Neutrophil (primary cell): ENCODE measurements at regions not wholly inside any gene's neighbourhood (a gene's known extent, or its start where the extent isn't known, plus 50 kb on each side); places are given as distances from the start of the nearest gene placed in this dataset.
"Not testable (repeated sequence)": the region's sequence is repeated elsewhere in the genome, so short reads cannot be mapped to it uniquely, and the experiment has no call there.

Experiments used
- H3K27ac ChIP-seq: fragments of 200-600 bp; sonication (generic); 2 replicates; pipeline ENCODE4 v1.5.1; 2016; ENCODE audit warnings: mild to moderate bottlenecking, moderate library complexity
- H3K27me3 ChIP-seq: fragments of 200-600 bp; sonication (generic); 2 replicates; pipeline ENCODE4 v1.6.0; 2016; ENCODE audit warnings: mild to moderate bottlenecking
- H3K36me3 ChIP-seq: fragments of 200-600 bp; sonication (generic); 2 replicates; pipeline ENCODE4 v1.5.1; 2017
- H3K4me1 ChIP-seq, 2 experiments: fragments of 200-600 bp in 1 of 2; sonication (generic) in 1 of 2; 1 replicate in 1 of 2; 2 replicates in 1 of 2; pipeline versions ENCODE4 v1.5.1 to v1.6.1; 2013 to 2016; ENCODE audit warnings: low read depth in 1 of 2, low read length in 1 of 2, mild to moderate bottlenecking in 1 of 2, moderate library complexity in 1 of 2; ENCODE audit not compliant: control insufficient read depth in 1 of 2, insufficient read depth in 1 of 2
- H3K4me3 ChIP-seq, 2 experiments: fragments of 200-600 bp in 1 of 2; sonication (generic) in 1 of 2; 1 replicate in 1 of 2; 2 replicates in 1 of 2; pipeline ENCODE4 v1.5.1; 2013 to 2016; ENCODE audit warnings: low read depth in 1 of 2, low read length in 1 of 2, mild to moderate bottlenecking in 1 of 2, moderate library complexity in 1 of 2
- H3K9me3 ChIP-seq: fragments of 200-600 bp; sonication (generic); 2 replicates; pipeline ENCODE4 v1.5.1; 2016
- TF ChIP-seq, protein P1 (sequence below): fragments of 200-600 bp; sonication (generic); IDR thresholded peaks from 2 replicates; pipeline ENCODE4 v1.5.1; 2016; ENCODE audit warnings: antibody characterized with exemption

DNA sequence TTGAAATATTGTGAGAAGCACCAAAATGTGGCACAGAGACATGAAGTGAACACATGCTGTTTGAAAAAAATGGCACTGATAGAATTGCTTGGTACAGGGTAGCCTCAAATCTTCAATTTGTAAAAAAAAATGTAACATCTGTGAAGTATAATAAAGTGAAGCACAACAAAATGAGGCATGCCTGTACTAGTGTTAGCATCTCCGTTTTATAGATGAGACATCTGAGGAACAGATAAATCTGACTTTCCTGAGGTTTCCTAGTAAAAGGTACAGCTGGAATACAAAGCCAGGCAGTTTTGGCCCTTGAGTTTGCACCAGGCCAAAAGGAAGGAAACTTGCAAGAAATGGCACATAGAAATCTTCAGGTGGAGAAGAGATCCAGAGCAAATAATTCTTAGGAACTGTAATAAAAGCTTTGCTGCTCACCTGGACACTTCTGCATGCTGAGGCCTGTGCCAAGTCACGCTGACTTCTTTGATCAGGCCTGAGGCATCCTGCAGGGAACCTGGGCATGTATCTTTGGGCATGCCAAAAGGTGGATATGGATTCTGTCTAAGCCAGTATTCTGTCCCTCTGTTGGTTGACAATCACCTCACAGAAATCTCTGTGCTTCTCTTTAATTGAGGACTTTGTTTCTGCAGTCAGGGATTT is 251.5 kb upstream of the PLPP4 start:
- Histone ChIP-seq H3K27ac (no peak overlapping the region), H3K9me3 (no peaks in the 10 kb centered on the region), H3K4me3 (no peak overlapping the region), H3K27me3 (no peaks in the 10 kb centered on the region), H3K4me1 (no peaks in the 10 kb centered on the region), H3K36me3 (no peaks in the 10 kb centered on the region)
- TF ChIP-seq, protein P1, sequence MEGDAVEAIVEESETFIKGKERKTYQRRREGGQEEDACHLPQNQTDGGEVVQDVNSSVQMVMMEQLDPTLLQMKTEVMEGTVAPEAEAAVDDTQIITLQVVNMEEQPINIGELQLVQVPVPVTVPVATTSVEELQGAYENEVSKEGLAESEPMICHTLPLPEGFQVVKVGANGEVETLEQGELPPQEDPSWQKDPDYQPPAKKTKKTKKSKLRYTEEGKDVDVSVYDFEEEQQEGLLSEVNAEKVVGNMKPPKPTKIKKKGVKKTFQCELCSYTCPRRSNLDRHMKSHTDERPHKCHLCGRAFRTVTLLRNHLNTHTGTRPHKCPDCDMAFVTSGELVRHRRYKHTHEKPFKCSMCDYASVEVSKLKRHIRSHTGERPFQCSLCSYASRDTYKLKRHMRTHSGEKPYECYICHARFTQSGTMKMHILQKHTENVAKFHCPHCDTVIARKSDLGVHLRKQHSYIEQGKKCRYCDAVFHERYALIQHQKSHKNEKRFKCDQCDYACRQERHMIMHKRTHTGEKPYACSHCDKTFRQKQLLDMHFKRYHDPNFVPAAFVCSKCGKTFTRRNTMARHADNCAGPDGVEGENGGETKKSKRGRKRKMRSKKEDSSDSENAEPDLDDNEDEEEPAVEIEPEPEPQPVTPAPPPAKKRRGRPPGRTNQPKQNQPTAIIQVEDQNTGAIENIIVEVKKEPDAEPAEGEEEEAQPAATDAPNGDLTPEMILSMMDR: no peak

DNA sequence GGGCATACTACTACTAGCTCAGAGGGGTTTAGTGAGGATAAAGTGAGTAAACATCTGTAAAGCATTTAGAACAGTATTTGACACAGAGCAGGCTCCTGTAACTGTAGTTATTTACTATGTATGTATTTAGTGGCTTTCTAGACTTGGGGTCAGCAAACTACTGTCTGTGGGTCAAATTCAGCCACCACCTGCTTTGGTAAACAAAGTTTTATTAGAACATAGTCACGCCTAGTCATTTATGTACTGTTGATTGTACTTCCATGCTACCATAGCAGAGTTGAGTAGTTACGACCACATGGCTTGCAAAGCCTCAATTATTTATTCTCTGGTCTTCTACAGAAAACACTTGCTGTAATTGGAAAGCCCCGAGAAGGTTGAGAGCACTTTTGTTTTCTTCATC is 248.5 kb upstream of the PLPP4 start:
- Histone ChIP-seq H3K27me3 (no peaks in the 10 kb centered on the region), H3K36me3 (no peaks in the 10 kb centered on the region), H3K4me3 (no peak overlapping the region), H3K4me1 (no peaks in the 10 kb centered on the region), H3K27ac (no peak overlapping the region), H3K9me3 (no peaks in the 10 kb centered on the region)
- TF ChIP-seq, protein P1: no peak

DNA sequence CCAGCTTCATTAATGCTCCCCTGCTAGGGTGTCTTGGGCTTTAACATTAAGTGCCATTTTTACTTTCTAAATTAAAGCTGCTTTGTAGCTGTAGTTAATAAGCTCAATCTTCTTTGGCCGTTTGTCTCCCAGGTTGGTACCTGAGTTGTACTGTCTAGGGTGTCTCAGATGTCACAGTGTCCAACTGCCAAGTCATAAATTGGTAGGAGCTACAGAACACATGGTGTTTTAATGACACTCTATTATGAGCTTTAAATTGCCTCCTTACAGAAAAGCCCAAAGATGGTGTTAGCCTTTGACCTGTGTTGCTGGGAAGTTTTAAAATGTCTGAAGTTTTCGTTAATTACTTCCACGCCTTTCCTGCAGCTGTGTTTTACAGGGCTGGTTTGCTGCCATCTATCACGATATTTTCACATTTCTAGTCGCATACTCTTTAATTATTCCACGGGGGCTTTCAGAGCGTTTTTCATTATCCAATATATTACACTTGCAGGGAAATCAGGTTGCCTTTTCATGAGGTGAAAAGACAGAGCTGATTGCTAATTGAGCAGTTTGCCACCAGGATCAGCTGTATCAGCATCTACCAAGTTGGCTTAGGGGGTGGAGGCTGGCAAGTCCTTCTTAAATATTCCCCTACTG is 247.8 kb upstream of the PLPP4 start:
- Histone ChIP-seq H3K9me3 (no peaks in the 10 kb centered on the region), H3K36me3 (no peaks in the 10 kb centered on the region), H3K27me3 (no peaks in the 10 kb centered on the region), H3K4me3 (no peak overlapping the region), H3K27ac (no peak overlapping the region), H3K4me1 (no peaks in the 10 kb centered on the region)
- TF ChIP-seq, protein P1: no peak

DNA sequence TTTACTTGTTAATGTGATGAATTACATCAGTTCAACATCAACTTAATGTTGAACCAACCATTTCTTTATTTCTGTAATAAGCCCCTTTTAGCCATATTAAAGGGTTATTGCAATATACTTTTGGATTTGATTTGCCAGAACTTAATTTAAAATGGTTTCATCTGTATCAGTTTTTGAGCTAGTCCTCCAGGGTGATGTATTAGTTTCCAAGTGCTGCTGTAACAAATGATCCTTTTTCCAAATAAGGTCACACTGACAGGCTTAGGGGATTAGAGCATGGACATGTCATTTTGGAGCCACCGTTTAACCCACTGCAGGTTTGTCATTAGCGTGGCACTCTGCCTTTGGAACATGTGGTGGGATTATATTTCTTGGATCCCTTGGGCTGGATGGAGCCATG is 244.8 kb upstream of the PLPP4 start:
- no peak overlapping the region for H3K4me3 ChIP-seq
- H3K4me1 ChIP-seq: no peaks in the 10 kb centered on the region
- H3K27ac ChIP-seq: no peak overlapping the region
- H3K9me3 ChIP-seq: no peaks in the 10 kb centered on the region
- no peaks in the 10 kb centered on the region for H3K36me3 ChIP-seq
- H3K27me3 ChIP-seq: no peaks in the 10 kb centered on the region
- TF ChIP-seq, protein P1: no peak

DNA sequence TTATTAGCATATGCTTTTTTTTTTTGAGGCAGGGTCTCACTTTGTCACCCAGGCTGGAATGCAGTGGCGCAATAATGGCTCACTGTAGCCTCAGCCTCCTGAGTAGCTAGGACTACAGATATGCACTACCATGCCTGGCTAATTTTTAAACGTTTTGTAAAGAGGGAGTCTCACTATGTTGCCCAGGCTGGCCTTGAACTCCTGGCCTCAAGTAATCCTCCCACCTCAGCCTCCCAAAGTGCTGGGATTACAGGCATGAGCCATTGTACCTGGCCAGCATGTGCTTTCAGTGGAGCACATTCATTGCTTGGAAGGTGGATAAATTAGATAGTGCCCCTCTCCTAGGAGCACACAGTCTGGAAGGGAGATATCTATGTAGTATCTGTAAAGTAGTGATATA is 243.7 kb upstream of the PLPP4 start:
- not testable (repeated sequence) for H3K36me3 ChIP-seq, H3K9me3 ChIP-seq, H3K4me3 ChIP-seq, H3K27me3 ChIP-seq, H3K4me1 ChIP-seq, H3K27ac ChIP-seq

DNA sequence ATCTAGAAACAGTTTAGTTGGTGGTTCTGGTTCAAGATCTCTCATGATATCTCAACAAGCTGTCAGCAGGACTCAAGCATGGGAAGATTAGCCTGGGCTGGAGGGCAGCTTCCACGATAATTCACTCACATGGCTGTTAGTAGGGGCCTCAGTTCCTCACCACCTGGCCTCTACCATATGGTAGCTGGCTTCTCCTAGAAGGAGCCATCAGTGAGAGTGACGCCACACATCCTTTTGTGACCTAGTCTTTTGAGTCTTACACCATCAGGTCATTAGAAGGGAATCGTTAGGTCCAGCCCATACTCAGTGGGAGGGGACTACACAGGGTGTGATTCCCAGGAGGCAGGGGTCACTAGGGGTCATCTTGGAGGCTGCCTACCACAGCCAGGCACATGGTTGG is 239.3 kb upstream of the PLPP4 start:
- Histone ChIP-seq H3K27me3 (no peaks in the 10 kb centered on the region), H3K27ac (no peak overlapping the region), H3K36me3 (no peaks in the 10 kb centered on the region), H3K4me3 (no peak overlapping the region), H3K4me1 (no peaks in the 10 kb centered on the region), H3K9me3 (no peaks in the 10 kb centered on the region)
- TF ChIP-seq, protein P1: no peak
